Stimulated activated naive CD8-positive, alpha-beta T cell treated with anti-CD3 and anti-CD28 coated beads, Interleukin-15, amount 100 ng/mL, for 72 hours (primary cell): ENCODE measurements at regions not wholly inside any gene's neighbourhood (a gene's known extent, or its start where the extent isn't known, plus 50 kb on each side); places are given as distances from the start of the nearest gene placed in this dataset.
A peak's percentile ranks its signal among the peaks of the same experiment; 100 is the strongest.

ENCODE experiments used
- ATAC-seq: fragments of 150-1000 bp; cut with Tn5 transposase; 2 replicates; pipeline ENCODE4 v1.10.0; 2021; ENCODE audit warnings: mild to moderate bottlenecking, moderate library complexity
- DNase-seq, 2 donors: peaks; one replicate each; pipeline ENCODE4 v3.0.0; 2021 to 2022
- H3K27ac Mint-ChIP-seq, 2 donors: one replicate each; pipeline ENCODE4 v1.8.0; 2022; ENCODE audit warnings: mild to moderate bottlenecking in 2 of 2, mixed read lengths in 2 of 2, moderate library complexity in 2 of 2
- H3K27me3 Mint-ChIP-seq: one replicate; pipeline ENCODE4 v1.8.0; 2022; ENCODE audit warnings: mixed read lengths
- H3K4me1 Mint-ChIP-seq: one replicate; pipeline ENCODE4 v1.8.0; 2022; ENCODE audit warnings: mild to moderate bottlenecking, mixed read lengths
- H3K4me3 Mint-ChIP-seq, 2 donors: one replicate each; pipeline ENCODE4 v1.8.0; 2022; ENCODE audit warnings: mild to moderate bottlenecking in 2 of 2, mixed read lengths in 2 of 2, moderate library complexity in 1 of 2
- H3K9me3 Mint-ChIP-seq, 2 donors: one replicate each; pipeline ENCODE4 v1.8.0; 2022; ENCODE audit warnings: mixed read lengths in 2 of 2

DNA sequence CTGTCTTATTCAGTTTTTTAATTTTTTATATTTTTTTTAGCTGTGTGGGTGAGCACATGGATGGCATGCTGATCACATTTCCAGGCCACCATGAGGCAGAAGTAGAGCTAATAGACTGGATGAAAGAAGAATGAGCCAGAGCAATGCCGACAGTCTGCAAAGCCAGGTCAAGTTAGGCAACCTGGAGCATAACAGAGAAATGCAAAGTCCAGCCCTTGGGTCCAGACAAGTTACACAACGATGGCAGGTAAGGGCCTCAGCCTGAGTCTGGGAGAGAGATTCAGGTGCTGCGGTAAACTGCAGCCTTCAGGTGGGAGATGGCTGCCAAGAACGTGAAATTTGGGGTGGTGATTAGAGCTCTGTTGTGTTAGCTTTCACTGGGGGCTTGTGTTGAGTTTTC, 84.0 kb upstream of the CACNA2D3 start:
- no peak overlapping the region for H3K4me3 Mint-ChIP-seq
- ATAC-seq (no peak), DNase-seq (no peak)
- no peaks in the 10 kb centered on the region for H3K9me3 Mint-ChIP-seq
- peaks cover 11% of the 10 kb centered on the region for H3K27me3 Mint-ChIP-seq
- H3K27ac Mint-ChIP-seq = no peak overlapping the region
- H3K4me1 Mint-ChIP-seq = no peaks in the 10 kb centered on the region

- H3K27ac Mint-ChIP-seq = no peak overlapping the region
- no peak for DNase-seq
- no peaks in the 10 kb centered on the region for H3K9me3 Mint-ChIP-seq
- no peak overlapping the region for H3K4me3 Mint-ChIP-seq
- ATAC-seq = no peak
- no peaks in the 10 kb centered on the region for H3K4me1 Mint-ChIP-seq
- peaks cover 11% of the 10 kb centered on the region for H3K27me3 Mint-ChIP-seq
These were observed 85.8 kb upstream of the CACNA2D3 start for GRCh38 chr3:54036543-54036942.

- no peaks in the 10 kb centered on the region for H3K4me1 Mint-ChIP-seq
- DNase-seq (no peak), ATAC-seq (no peak)
- H3K27ac Mint-ChIP-seq = peak overlapping the region in 1 of 2 donors; percentile 73
- H3K27me3 Mint-ChIP-seq = peaks cover 11% of the 10 kb centered on the region
- H3K4me3 Mint-ChIP-seq = no peak overlapping the region
- peaks cover 0 to 6% of the 10 kb centered on the region in 2 donors for H3K9me3 Mint-ChIP-seq
These were observed 87.4 kb upstream of the CACNA2D3 start for GRCh38 chr3:54034971-54035370.

- Mint-ChIP-seq H3K4me1 (no peaks in the 10 kb centered on the region), H3K4me3 (no peak overlapping the region), H3K27me3 (peaks cover 11% of the 10 kb centered on the region), H3K27ac (no peak overlapping the region), H3K9me3 (peaks cover 0 to 6% of the 10 kb centered on the region in 2 donors)
- DNase-seq (no peak), ATAC-seq (no peak)
These were observed 88.6 kb upstream of the CACNA2D3 start for GRCh38 chr3:54033761-54034160.

GRCh38 chr3:54032598-54032997, 89.8 kb upstream of the CACNA2D3 start:
- H3K27me3 Mint-ChIP-seq = peaks cover 11% of the 10 kb centered on the region
- no peak overlapping the region for H3K27ac Mint-ChIP-seq
- DNase-seq = no peak

GRCh38 chr3:54028372-54028771, 94.0 kb upstream of the CACNA2D3 start:
- H3K9me3 Mint-ChIP-seq = peaks cover 0 to 6% of the 10 kb centered on the region in 2 donors
- H3K4me3 Mint-ChIP-seq = no peak overlapping the region
- ATAC-seq (no peak), DNase-seq (no peak)
- no peak overlapping the region for H3K27ac Mint-ChIP-seq
- H3K4me1 Mint-ChIP-seq = no peaks in the 10 kb centered on the region
- H3K27me3 Mint-ChIP-seq = no peaks in the 10 kb centered on the region

More at GRCh38 chr3:54032598-54032997, 89.8 kb upstream of the CACNA2D3 start:
- H3K9me3 Mint-ChIP-seq = peaks cover 0 to 6% of the 10 kb centered on the region in 2 donors
- H3K4me3 Mint-ChIP-seq = no peak overlapping the region
- H3K4me1 Mint-ChIP-seq = no peaks in the 10 kb centered on the region
- ATAC-seq = no peak

DNA sequence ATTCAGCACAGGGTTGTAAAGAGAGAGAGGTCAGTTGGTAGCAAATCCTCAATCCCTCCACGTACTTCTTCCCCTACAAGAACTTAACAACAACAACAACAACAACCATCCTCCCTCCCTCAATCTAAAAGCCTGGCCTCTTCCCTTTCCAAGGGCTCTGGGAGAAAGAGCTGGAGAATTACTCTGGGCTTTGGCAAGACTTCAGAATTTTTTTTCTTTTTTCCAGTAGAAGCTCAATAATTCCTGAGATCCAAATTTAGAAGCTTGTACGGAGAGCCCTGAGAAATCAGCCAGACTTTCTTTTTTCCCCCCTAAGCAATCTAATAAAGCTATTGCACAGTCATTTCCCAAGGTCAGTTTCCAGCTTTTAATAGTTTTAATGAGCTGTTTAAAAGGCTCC, 95.8 kb upstream of the CACNA2D3 start:
- H3K27me3 Mint-ChIP-seq = peaks cover 14% of the 10 kb centered on the region

GRCh38 chr3:54021071-54021470, 101.3 kb upstream of the CACNA2D3 start:
- no peak overlapping the region for H3K4me3 Mint-ChIP-seq
- H3K27ac Mint-ChIP-seq = no peak overlapping the region
- peaks cover 13 to 23% of the 10 kb centered on the region in 2 donors for H3K9me3 Mint-ChIP-seq
- DNase-seq = no peak
- H3K27me3 Mint-ChIP-seq = peaks cover 14% of the 10 kb centered on the region
- no peaks in the 10 kb centered on the region for H3K4me1 Mint-ChIP-seq
- ATAC-seq = no peak

More for the DNA sequence above, 95.8 kb upstream of the CACNA2D3 start:
- Mint-ChIP-seq H3K27ac (no peak overlapping the region), H3K4me1 (no peaks in the 10 kb centered on the region), H3K4me3 (no peak overlapping the region), H3K9me3 (peaks cover 7 to 16% of the 10 kb centered on the region in 2 donors)
- no peak for DNase-seq
- no peak for ATAC-seq

DNA sequence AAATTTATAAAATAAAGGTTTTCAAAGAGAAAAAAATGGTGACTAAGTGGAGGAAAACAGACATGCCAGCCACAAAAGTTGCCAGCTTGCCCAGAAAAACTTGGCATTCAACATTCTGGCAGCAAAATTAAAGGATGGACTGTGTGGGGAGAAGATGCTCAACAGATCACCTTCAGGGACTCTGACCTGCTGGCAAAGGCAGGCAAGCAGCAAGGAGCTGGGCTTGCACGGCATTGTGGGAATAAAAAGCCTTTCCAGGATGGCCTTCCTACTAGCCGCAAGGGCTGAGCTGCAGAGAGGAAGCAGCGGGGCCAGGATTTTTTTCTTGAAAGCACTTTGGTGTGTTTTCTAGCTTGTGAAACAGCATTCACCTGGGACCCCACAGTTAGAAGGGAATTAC, 101.9 kb upstream of the CACNA2D3 start:
- peaks cover 13 to 23% of the 10 kb centered on the region in 2 donors for H3K9me3 Mint-ChIP-seq
- ATAC-seq = no peak
- H3K4me1 Mint-ChIP-seq = no peaks in the 10 kb centered on the region
- no peak overlapping the region for H3K4me3 Mint-ChIP-seq
- no peak overlapping the region for H3K27ac Mint-ChIP-seq
- peaks cover 14% of the 10 kb centered on the region for H3K27me3 Mint-ChIP-seq
- no peak for DNase-seq

- Mint-ChIP-seq H3K27me3 (no peaks in the 10 kb centered on the region), H3K4me3 (no peak overlapping the region), H3K27ac (no peak overlapping the region), H3K9me3 (peaks cover 7 to 13% of the 10 kb centered on the region in 2 donors), H3K4me1 (no peaks in the 10 kb centered on the region)
- DNase-seq (no peak), ATAC-seq (no peak)
These were observed 108.3 kb upstream of the CACNA2D3 start for GRCh38 chr3:54014067-54014466.

GRCh38 chr3:54008744-54009143, 113.6 kb upstream of the CACNA2D3 start:
- ATAC-seq = no peak
- Mint-ChIP-seq H3K27ac (no peak overlapping the region), H3K9me3 (no peaks in the 10 kb centered on the region), H3K4me3 (no peak overlapping the region), H3K4me1 (no peaks in the 10 kb centered on the region), H3K27me3 (no peaks in the 10 kb centered on the region)
- no peak for DNase-seq

- Mint-ChIP-seq H3K4me3 (no peak overlapping the region), H3K9me3 (no peaks in the 10 kb centered on the region)
These were observed 114.3 kb upstream of the CACNA2D3 start for GRCh38 chr3:54008099-54008498.

GRCh38 chr3:54004335-54004734, 112.7 kb upstream of the SELENOK start:
- H3K4me1 Mint-ChIP-seq = no peaks in the 10 kb centered on the region
- no peak overlapping the region for H3K27ac Mint-ChIP-seq
- ATAC-seq (no peak), DNase-seq (no peak)
- H3K9me3 Mint-ChIP-seq = no peaks in the 10 kb centered on the region
- H3K4me3 Mint-ChIP-seq = no peak overlapping the region
- H3K27me3 Mint-ChIP-seq = no peaks in the 10 kb centered on the region

More at GRCh38 chr3:54008099-54008498, 114.3 kb upstream of the CACNA2D3 start:
- no peaks in the 10 kb centered on the region for H3K4me1 Mint-ChIP-seq
- H3K27ac Mint-ChIP-seq = no peak overlapping the region
- H3K27me3 Mint-ChIP-seq = no peaks in the 10 kb centered on the region
- no peak for ATAC-seq
- no peak for DNase-seq

GRCh38 chr3:54003136-54003535, 111.5 kb upstream of the SELENOK start:
- Mint-ChIP-seq H3K4me1 (no peaks in the 10 kb centered on the region), H3K27me3 (peaks cover 9% of the 10 kb centered on the region), H3K4me3 (no peak overlapping the region), H3K27ac (no peak overlapping the region), H3K9me3 (no peaks in the 10 kb centered on the region)
- ATAC-seq = no peak
- DNase-seq = no peak

DNA sequence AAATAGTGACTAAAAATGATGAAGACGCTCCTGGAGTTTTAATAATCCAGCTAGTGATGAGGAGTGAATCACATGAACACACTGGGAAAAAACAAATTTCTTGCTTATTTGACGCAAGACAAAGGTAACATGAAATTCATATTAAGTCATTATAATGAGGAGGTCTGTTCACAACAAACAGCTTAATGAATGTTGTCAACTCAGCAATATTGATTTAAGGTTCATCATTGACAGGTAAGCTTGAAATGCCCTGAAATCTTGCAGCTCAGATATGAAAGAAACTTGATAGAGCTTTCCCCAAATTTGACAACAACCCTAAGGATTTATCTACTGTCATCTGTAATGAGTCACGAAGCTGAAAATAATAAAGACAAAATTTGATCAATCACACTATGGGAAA, 108.1 kb upstream of the SELENOK start:
- Mint-ChIP-seq H3K9me3 (no peaks in the 10 kb centered on the region), H3K27ac (no peak overlapping the region), H3K27me3 (peaks cover 9% of the 10 kb centered on the region), H3K4me1 (no peaks in the 10 kb centered on the region), H3K4me3 (no peak overlapping the region)
- ATAC-seq = no peak
- DNase-seq = no peak

DNA sequence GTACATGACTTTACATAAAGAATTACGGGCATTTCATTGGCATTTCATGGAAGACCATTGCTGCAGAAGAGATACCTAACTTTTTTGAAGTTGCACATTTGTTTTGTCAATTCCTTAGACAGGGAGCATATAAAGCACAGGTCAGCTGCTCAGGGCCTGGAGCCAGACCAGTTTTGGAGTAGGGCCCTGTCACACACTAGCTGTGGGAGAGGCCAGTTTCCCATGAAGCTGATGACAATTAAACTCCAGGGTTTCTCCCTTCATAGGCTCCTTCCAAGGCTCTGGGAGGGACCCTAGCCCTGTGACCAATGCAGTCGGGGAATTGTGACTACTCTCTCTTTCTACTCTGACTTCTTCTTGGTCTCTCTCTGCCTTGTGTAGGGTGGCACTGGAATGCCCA, 107.3 kb upstream of the SELENOK start:
- no peaks in the 10 kb centered on the region for H3K9me3 Mint-ChIP-seq
- no peak overlapping the region for H3K27ac Mint-ChIP-seq
- ATAC-seq = no peak
- peaks cover 9% of the 10 kb centered on the region for H3K27me3 Mint-ChIP-seq
- no peak for DNase-seq
- no peaks in the 10 kb centered on the region for H3K4me1 Mint-ChIP-seq
- no peak overlapping the region for H3K4me3 Mint-ChIP-seq

GRCh38 chr3:53997476-53997875, 105.8 kb upstream of the SELENOK start:
- DNase-seq (no peak), ATAC-seq (no peak)
- no peaks in the 10 kb centered on the region for H3K4me1 Mint-ChIP-seq
- no peak overlapping the region for H3K27ac Mint-ChIP-seq
- peaks cover 9% of the 10 kb centered on the region for H3K27me3 Mint-ChIP-seq
- H3K4me3 Mint-ChIP-seq = no peak overlapping the region
- no peaks in the 10 kb centered on the region for H3K9me3 Mint-ChIP-seq
